ENCODE measurements at regions not wholly inside any gene's neighbourhood (a gene's known extent, or its start where the extent isn't known, plus 50 kb on each side); places are given as distances from the start of the nearest gene placed in this dataset.

GRCh38 chr9:26077860-26078259, 399.6 kb upstream of the TUSC1 start:
- intact Hi-C loops (cut with DNase I) = no loop called here
- no peaks in the 10 kb centered on the region for H3K36me3 ChIP-seq
- H3K27me3 ChIP-seq = no peaks in the 10 kb centered on the region
- 71 to 86% methylated on average over 4 of the region's 4 CpGs for WGBS, 2 donors
- no peak overlapping the region for H3K27ac ChIP-seq
- peaks cover 0 to 48% (median 6%) of the 10 kb centered on the region in 11 donors for H3K9me3 ChIP-seq
- ATAC-seq (no peak), DNase-seq (peak in 1 of 2 donors; percentile 7)
- TF ChIP-seq CTCF (IDR thresholded peaks at IDR 0.05) = no peak
- no peak overlapping the region for H3K4me3 ChIP-seq
- H3K4me1 ChIP-seq = no peaks in the 10 kb centered on the region

- peaks cover 0 to 17% (median 0%) of the 10 kb centered on the region in 11 donors for H3K9me3 ChIP-seq
- ATAC-seq (no peak), DNase-seq (no peak)
- WGBS, 2 donors = 81 to 84% methylated on average over 1 of the region's 1 CpG
- H3K27ac ChIP-seq = no peak overlapping the region
- TF ChIP-seq CTCF (IDR thresholded peaks at IDR 0.05) = no peak
- no peaks in the 10 kb centered on the region for H3K27me3 ChIP-seq
- intact Hi-C loops (cut with DNase I) = no loop called here
- H3K4me3 ChIP-seq = no peak overlapping the region
- no peaks in the 10 kb centered on the region for H3K4me1 ChIP-seq
- no peaks in the 10 kb centered on the region for H3K36me3 ChIP-seq
Measured at GRCh38 chr9:26067608-26068007, 389.4 kb upstream of the TUSC1 start.

GRCh38 chr9:26066237-26066636, 388.0 kb upstream of the TUSC1 start:
- WGBS, 2 donors = 36 to 58% methylated on average over 1 of the region's 1 CpG

GRCh38 chr9:26061948-26062575, 383.8 kb upstream of the TUSC1 start:
- WGBS, 2 donors = 55 to 58% methylated on average over 4 of the region's 4 CpGs

More at GRCh38 chr9:26066237-26066636, 388.0 kb upstream of the TUSC1 start:
- no peaks in the 10 kb centered on the region for H3K36me3 ChIP-seq
- intact Hi-C loops (cut with DNase I) = no loop called here
- H3K4me1 ChIP-seq = no peaks in the 10 kb centered on the region
- DNase-seq (no peak), ATAC-seq (no peak)
- no peaks in the 10 kb centered on the region for H3K27me3 ChIP-seq
- no peak overlapping the region for H3K4me3 ChIP-seq
- no peak for TF ChIP-seq CTCF (IDR thresholded peaks at IDR 0.05)
- peaks cover 0 to 8% (median 0%) of the 10 kb centered on the region in 11 donors for H3K9me3 ChIP-seq
- H3K27ac ChIP-seq = no peak overlapping the region

More at GRCh38 chr9:26061948-26062575, 383.8 kb upstream of the TUSC1 start:
- H3K27ac ChIP-seq = no peak overlapping the region
- H3K9me3 ChIP-seq = no peaks in the 10 kb centered on the region
- ATAC-seq (no peak), DNase-seq (no peak)
- no peaks in the 10 kb centered on the region for H3K4me1 ChIP-seq
- H3K27me3 ChIP-seq = no peaks in the 10 kb centered on the region
- no peaks in the 10 kb centered on the region for H3K36me3 ChIP-seq
- no peak for TF ChIP-seq CTCF (IDR thresholded peaks at IDR 0.05)
- no peak overlapping the region for H3K4me3 ChIP-seq
- intact Hi-C loops (cut with DNase I) = no loop called here
